ENCODE measurements at regions not wholly inside any gene's neighbourhood (a gene's known extent, or its start where the extent isn't known, plus 50 kb on each side); places are given as distances from the start of the nearest gene placed in this dataset.

GRCh38 chr3:73766599-73767381 lies 142.0 kb upstream of the PDZRN3 start:
- TF ChIP-seq CTCF (IDR thresholded peaks at IDR 0.05; ENCODE audit: poor library complexity, severe bottlenecking) (no peak), POLR2AphosphoS5 (IDR thresholded peaks at IDR 0.05) (no peak), EZH2 (IDR thresholded peaks at IDR 0.05; ENCODE audit: borderline replicate concordance, insufficient read depth, low read length, poor library complexity, severe bottlenecking) (no peak), REST (IDR thresholded peaks at IDR 0.05; ENCODE audit: borderline replicate concordance) (no peak), RAD21 (conservative IDR thresholded peaks at IDR 0.05) (no peak), EP300 (conservative IDR thresholded peaks at IDR 0.05; ENCODE audit: poor library complexity, severe bottlenecking) (no peak), TAF1 (IDR thresholded peaks at IDR 0.05; ENCODE audit: low read depth) (no peak)
